Neural progenitor cell (in vitro differentiated cells): ENCODE measurements at regions not wholly inside any gene's neighbourhood (a gene's known extent, or its start where the extent isn't known, plus 50 kb on each side); places are given as distances from the start of the nearest gene placed in this dataset.

Experiments used
- DNase-seq: peaks from one replicate; pipeline ENCODE4 v3.0.0-alpha.2; 2016; ENCODE audit warnings: low spot score
- H2AFZ ChIP-seq: fragments of 200-600 bp; sonication (generic); replicated peaks from 2 replicates; pipeline ENCODE4 v1.6.1; 2016; ENCODE audit warnings: antibody characterized with exemption
- H3F3A ChIP-seq: fragments of 200-600 bp; sonication (generic); 2 replicates; pipeline ENCODE4 v1.6.1; 2016; ENCODE audit warnings: antibody characterized with exemption, low read depth
- H3K27ac ChIP-seq: fragments of 200-600 bp; sonication (generic); 2 replicates; pipeline ENCODE4 v1.5.1; 2016; ENCODE audit warnings: mild to moderate bottlenecking
- H3K27me3 ChIP-seq: fragments of 200-600 bp; sonication (generic); 2 replicates; pipeline ENCODE4 v1.6.1; 2016; ENCODE audit warnings: mild to moderate bottlenecking, moderate library complexity
- H3K36me3 ChIP-seq: fragments of 200-600 bp; sonication (generic); 2 replicates; pipeline ENCODE4 v1.5.1; 2016
- H3K4me1 ChIP-seq: fragments of 200-600 bp; sonication (generic); 2 replicates; pipeline ENCODE4 v1.6.1; 2016; ENCODE audit warnings: mixed run types
- H3K4me2 ChIP-seq: fragments of 200-600 bp; sonication (generic); 2 replicates; pipeline ENCODE4 v1.6.1; 2016
- H3K4me3 ChIP-seq: fragments of 200-600 bp; sonication (generic); 2 replicates; pipeline ENCODE4 v1.5.1; 2016
- H3K79me2 ChIP-seq: fragments of 200-600 bp; sonication (generic); 2 replicates; pipeline ENCODE4 v1.6.1; 2016; ENCODE audit warnings: low read depth
- H3K9ac ChIP-seq: fragments of 200-600 bp; sonication (generic); 2 replicates; pipeline ENCODE4 v1.6.1; 2016
- H3K9me3 ChIP-seq: fragments of 200-600 bp; sonication (generic); 2 replicates; pipeline ENCODE4 v1.5.1; 2016; ENCODE audit warnings: low read depth
- H4K20me1 ChIP-seq: fragments of 200-600 bp; sonication (generic); 2 replicates; pipeline ENCODE4 v1.6.1; 2016; ENCODE audit warnings: low read depth
- H3K27ac Mint-ChIP-seq: 3 replicates; pipeline ENCODE4 v1.8.0; 2021; ENCODE audit warnings: mixed read lengths
- H3K27me3 Mint-ChIP-seq: 2 replicates; pipeline ENCODE4 v1.8.0; 2022; ENCODE audit warnings: low read depth, mild to moderate bottlenecking, inconsistent platforms, moderate library complexity, mixed read lengths; ENCODE audit not compliant: insufficient read depth
- H3K36me3 Mint-ChIP-seq: 3 replicates; pipeline ENCODE4 v1.8.0; 2021; ENCODE audit warnings: mixed read lengths
- H3K4me1 Mint-ChIP-seq: 3 replicates; pipeline ENCODE4 v1.8.0; 2021; ENCODE audit warnings: mixed read lengths
- H3K4me3 Mint-ChIP-seq: 3 replicates; pipeline ENCODE4 v1.8.0; 2021; ENCODE audit warnings: mild to moderate bottlenecking, moderate library complexity, mixed read lengths
- H3K9me3 Mint-ChIP-seq: 3 replicates; pipeline ENCODE4 v1.8.0; 2020; ENCODE audit warnings: mixed read lengths
- EZH2 ChIP-seq: fragments of 200-600 bp; sonication (generic); IDR thresholded peaks from 2 replicates; pipeline ENCODE4 v1.6.1; 2017; ENCODE audit warnings: antibody characterized with exemption, mild to moderate bottlenecking, moderate library complexity
- EZH2phosphoT487 ChIP-seq: fragments of 200-600 bp; sonication (generic); IDR thresholded peaks from 2 replicates; pipeline ENCODE4 v1.6.1; 2017; ENCODE audit warnings: antibody characterized with exemption
- TF ChIP-seq, protein P1 (sequence below): fragments of 200-600 bp; sonication (generic); IDR thresholded peaks from 2 replicates; pipeline ENCODE4 v1.5.1; 2017; ENCODE audit warnings: antibody characterized with exemption, mild to moderate bottlenecking

DNA sequence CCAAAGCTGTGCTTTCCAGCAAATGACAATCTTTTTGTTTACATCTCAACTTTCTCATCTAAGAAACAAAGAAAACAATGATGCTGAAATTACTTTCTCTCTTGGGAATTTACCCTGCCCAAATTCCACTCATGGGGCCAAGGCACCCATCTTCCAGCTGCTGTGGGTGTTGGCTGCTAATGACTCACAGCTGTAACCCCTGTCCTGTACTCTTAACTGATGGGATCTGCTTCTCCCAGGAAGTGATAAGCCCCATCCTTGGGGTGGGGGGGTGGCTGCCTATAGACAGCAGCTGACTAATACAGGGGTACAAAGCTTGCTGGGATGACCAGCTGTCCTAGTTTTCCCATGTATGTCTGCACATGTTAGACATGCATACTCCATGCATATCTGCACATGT, 938.6 kb downstream of the C6orf118 start:
- H3K4me1 Mint-ChIP-seq: no peaks in the 10 kb centered on the region
- no peak overlapping the region for H3K4me3 Mint-ChIP-seq
- Histone ChIP-seq H3K27me3 (no peaks in the 10 kb centered on the region), H3K79me2 (no peaks in the 10 kb centered on the region), H3K9ac (no peak overlapping the region), H4K20me1 (no peaks in the 10 kb centered on the region), H3K4me3 (no peak overlapping the region), H3K9me3 (no peaks in the 10 kb centered on the region), H3K4me1 (peaks cover 6% of the 10 kb centered on the region), H3K36me3 (no peaks in the 10 kb centered on the region), H3K27ac (no peak overlapping the region), H3F3A (peaks cover 4% of the 10 kb centered on the region), H3K4me2 (no peak overlapping the region), H2AFZ (no peak overlapping the region)
- no peaks in the 10 kb centered on the region for H3K36me3 Mint-ChIP-seq
- no peak for DNase-seq
- peaks cover 8% of the 10 kb centered on the region for H3K9me3 Mint-ChIP-seq
- peaks cover 3% of the 10 kb centered on the region for H3K27me3 Mint-ChIP-seq
- H3K27ac Mint-ChIP-seq: no peak overlapping the region
- TF ChIP-seq, protein P1, sequence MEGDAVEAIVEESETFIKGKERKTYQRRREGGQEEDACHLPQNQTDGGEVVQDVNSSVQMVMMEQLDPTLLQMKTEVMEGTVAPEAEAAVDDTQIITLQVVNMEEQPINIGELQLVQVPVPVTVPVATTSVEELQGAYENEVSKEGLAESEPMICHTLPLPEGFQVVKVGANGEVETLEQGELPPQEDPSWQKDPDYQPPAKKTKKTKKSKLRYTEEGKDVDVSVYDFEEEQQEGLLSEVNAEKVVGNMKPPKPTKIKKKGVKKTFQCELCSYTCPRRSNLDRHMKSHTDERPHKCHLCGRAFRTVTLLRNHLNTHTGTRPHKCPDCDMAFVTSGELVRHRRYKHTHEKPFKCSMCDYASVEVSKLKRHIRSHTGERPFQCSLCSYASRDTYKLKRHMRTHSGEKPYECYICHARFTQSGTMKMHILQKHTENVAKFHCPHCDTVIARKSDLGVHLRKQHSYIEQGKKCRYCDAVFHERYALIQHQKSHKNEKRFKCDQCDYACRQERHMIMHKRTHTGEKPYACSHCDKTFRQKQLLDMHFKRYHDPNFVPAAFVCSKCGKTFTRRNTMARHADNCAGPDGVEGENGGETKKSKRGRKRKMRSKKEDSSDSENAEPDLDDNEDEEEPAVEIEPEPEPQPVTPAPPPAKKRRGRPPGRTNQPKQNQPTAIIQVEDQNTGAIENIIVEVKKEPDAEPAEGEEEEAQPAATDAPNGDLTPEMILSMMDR: no peak
- TF ChIP-seq EZH2phosphoT487 (no peak), EZH2 (no peak)

DNA sequence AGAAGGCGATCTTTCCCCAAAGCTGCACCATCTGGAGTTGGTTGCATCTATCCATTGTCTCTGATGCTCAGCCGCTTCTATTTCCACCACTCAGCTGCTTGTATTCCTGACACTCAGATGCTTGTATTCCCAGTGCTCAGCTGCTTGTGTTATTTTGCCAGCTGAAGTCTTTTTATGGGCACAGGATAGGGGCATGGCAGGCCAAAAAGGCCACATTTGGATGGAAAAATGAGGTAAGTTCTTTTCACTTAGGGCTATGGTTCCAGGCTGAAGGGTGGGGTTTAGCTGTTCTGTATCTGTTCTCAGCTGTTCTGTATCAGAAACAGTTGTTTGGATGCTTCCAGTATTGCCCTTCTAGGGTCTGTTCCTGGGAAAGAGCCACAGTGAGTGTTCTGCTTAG, 944.9 kb downstream of the QKI start:
- Histone ChIP-seq H3K4me1 (peaks cover 23% of the 10 kb centered on the region), H4K20me1 (no peaks in the 10 kb centered on the region), H3K36me3 (peaks cover 3% of the 10 kb centered on the region), H3K27me3 (no peaks in the 10 kb centered on the region), H3K4me2 (no peak overlapping the region), H3K9ac (no peak overlapping the region), H3K9me3 (peaks cover 18% of the 10 kb centered on the region), H3F3A (peaks cover 11% of the 10 kb centered on the region), H3K27ac (no peak overlapping the region), H2AFZ (no peak overlapping the region), H3K4me3 (no peak overlapping the region), H3K79me2 (no peaks in the 10 kb centered on the region)
- no peak for DNase-seq
- Mint-ChIP-seq H3K27me3 (no peaks in the 10 kb centered on the region), H3K27ac (no peak overlapping the region), H3K9me3 (peaks cover 36% of the 10 kb centered on the region), H3K4me1 (peaks cover 7% of the 10 kb centered on the region), H3K4me3 (no peak overlapping the region), H3K36me3 (peaks cover 7% of the 10 kb centered on the region)
- TF ChIP-seq EZH2: no peak
- TF ChIP-seq, protein P1: no peak
- TF ChIP-seq EZH2phosphoT487: no peak

DNA sequence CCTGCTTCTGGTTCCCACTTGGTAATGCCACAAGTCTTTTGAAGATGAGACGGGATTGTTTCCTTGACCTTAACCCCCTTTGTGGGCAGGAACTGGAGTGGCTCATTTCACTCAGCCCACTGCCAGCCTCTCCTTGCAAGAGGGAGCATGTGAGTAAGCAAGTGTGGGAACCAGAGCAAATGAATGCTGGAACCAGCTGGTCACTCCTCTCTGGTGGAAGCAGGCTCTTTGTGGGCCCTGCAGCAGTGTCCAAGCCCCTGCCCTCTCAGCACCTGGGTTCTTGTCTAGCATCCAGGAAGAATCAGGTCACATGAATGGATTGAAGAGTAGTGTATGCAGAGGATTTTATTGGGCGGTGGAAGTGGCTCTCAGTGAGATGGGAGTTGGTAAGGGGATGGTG, 944.5 kb downstream of the QKI start:
- Mint-ChIP-seq H3K4me1 (peaks cover 7% of the 10 kb centered on the region), H3K9me3 (peaks cover 34% of the 10 kb centered on the region), H3K27ac (no peak overlapping the region), H3K4me3 (no peak overlapping the region), H3K36me3 (peaks cover 7% of the 10 kb centered on the region), H3K27me3 (no peaks in the 10 kb centered on the region)
- TF ChIP-seq EZH2phosphoT487: no peak
- TF ChIP-seq, protein P1: no peak
- no peak overlapping the region for H3K4me2 ChIP-seq
- no peaks in the 10 kb centered on the region for H4K20me1 ChIP-seq
- no peak for DNase-seq
- peaks cover 3% of the 10 kb centered on the region for H3K36me3 ChIP-seq
- H2AFZ ChIP-seq: no peak overlapping the region
- peaks cover 18% of the 10 kb centered on the region for H3K9me3 ChIP-seq
- H3K4me3 ChIP-seq: no peak overlapping the region
- no peak overlapping the region for H3K9ac ChIP-seq
- H3K79me2 ChIP-seq: no peaks in the 10 kb centered on the region
- H3K27ac ChIP-seq: no peak overlapping the region
- no peaks in the 10 kb centered on the region for H3K27me3 ChIP-seq
- H3K4me1 ChIP-seq: peaks cover 23% of the 10 kb centered on the region
- H3F3A ChIP-seq: peaks cover 11% of the 10 kb centered on the region
